Tibial artery (tissue), 4 donors: ENCODE measurements at regions not wholly inside any gene's neighbourhood (a gene's known extent, or its start where the extent isn't known, plus 50 kb on each side); places are given as distances from the start of the nearest gene placed in this dataset.

Experiments used
- DNase-seq, 2 donors: peaks; one replicate each; pipeline ENCODE4 v3.0.0-alpha.2; 2019
- H3K27ac ChIP-seq, 2 donors: fragments of 200-600 bp; sonication (generic) in 1 of 2; 1 replicate in 1 of 2; 2 replicates in 1 of 2; pipeline ENCODE4 v1.5.1; 2018 to 2019; ENCODE audit warnings: mild to moderate bottlenecking in 1 of 2
- H3K27me3 ChIP-seq, 2 donors: fragments of 200-600 bp; sonication (generic) in 1 of 2; one replicate each; pipeline versions ENCODE4 v1.5.1 to v1.6.0; 2016 to 2019
- H3K36me3 ChIP-seq, 3 donors: fragments of 200-600 bp; sonication (generic) in 2 of 3; one replicate each; pipeline ENCODE4 v1.5.1; 2016 to 2019; ENCODE audit warnings: mild to moderate bottlenecking in 2 of 3
- H3K4me1 ChIP-seq, 4 donors: fragments of 200-600 bp; sonication (generic) in 2 of 4; 1 replicate in 3 of 4; 2 replicates in 1 of 4; pipeline ENCODE4 v1.5.1; 2016 to 2019
- H3K4me3 ChIP-seq, 2 donors: fragments of 200-600 bp; sonication (generic) in 1 of 2; 1 replicate in 1 of 2; 2 replicates in 1 of 2; pipeline ENCODE4 v1.5.1; 2018 to 2019; ENCODE audit warnings: mild to moderate bottlenecking in 2 of 2
- H3K9me3 ChIP-seq, 3 donors: fragments of 200-600 bp; sonication (generic) in 1 of 3; one replicate each; pipeline ENCODE4 v1.5.1; 2016 to 2019
- intact Hi-C: fragments of 100-400 bp; cut with DNase I; formaldehyde crosslinking; loops from one replicate; pipeline ENCODE4 v1.15.0; 2023; ENCODE audit warnings: low total_unique reads
- TF ChIP-seq, protein P1 (sequence below), 2 experiments: fragments of 200-600 bp in 1 of 2; fragments of 450-650 bp in 1 of 2; IDR thresholded peaks; one replicate each; pipeline ENCODE4 v1.5.1; 2017 to 2019; ENCODE audit warnings: antibody characterized with exemption in 2 of 2, mild to moderate bottlenecking in 1 of 2, moderate library complexity in 1 of 2

DNA sequence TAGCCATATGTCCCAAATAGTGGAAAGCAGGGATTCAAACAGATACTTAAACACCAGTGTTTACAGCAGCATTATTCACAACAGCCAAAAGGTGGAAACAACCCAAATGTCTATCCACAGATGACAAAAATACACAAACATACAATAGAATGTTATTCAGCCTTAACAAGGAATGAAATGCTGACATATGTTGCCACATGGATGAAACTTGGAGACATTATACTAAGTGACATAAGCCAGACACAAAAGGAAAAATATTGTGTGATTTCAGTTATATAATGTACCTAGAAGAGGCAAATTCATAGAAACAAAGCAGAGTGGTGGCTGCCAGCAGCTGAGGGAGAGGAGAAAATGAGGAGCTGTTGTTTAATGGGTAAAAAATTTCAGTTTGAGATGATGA is 533.9 kb upstream of the FZD8 start:
- H3K27me3 ChIP-seq = no peaks in the 10 kb centered on the region
- no peaks in the 10 kb centered on the region for H3K36me3 ChIP-seq
- intact Hi-C loops = no loop called here
- H3K4me1 ChIP-seq = peaks cover 0 to 25% (median 21%) of the 10 kb centered on the region in 4 donors
- H3K27ac ChIP-seq = no peak overlapping the region
- TF ChIP-seq, protein P1, sequence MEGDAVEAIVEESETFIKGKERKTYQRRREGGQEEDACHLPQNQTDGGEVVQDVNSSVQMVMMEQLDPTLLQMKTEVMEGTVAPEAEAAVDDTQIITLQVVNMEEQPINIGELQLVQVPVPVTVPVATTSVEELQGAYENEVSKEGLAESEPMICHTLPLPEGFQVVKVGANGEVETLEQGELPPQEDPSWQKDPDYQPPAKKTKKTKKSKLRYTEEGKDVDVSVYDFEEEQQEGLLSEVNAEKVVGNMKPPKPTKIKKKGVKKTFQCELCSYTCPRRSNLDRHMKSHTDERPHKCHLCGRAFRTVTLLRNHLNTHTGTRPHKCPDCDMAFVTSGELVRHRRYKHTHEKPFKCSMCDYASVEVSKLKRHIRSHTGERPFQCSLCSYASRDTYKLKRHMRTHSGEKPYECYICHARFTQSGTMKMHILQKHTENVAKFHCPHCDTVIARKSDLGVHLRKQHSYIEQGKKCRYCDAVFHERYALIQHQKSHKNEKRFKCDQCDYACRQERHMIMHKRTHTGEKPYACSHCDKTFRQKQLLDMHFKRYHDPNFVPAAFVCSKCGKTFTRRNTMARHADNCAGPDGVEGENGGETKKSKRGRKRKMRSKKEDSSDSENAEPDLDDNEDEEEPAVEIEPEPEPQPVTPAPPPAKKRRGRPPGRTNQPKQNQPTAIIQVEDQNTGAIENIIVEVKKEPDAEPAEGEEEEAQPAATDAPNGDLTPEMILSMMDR (IDR thresholded peaks at IDR 0.05) = no peak
- no peaks in the 10 kb centered on the region for H3K9me3 ChIP-seq
- H3K4me3 ChIP-seq = no peak overlapping the region
- no peak for DNase-seq

DNA sequence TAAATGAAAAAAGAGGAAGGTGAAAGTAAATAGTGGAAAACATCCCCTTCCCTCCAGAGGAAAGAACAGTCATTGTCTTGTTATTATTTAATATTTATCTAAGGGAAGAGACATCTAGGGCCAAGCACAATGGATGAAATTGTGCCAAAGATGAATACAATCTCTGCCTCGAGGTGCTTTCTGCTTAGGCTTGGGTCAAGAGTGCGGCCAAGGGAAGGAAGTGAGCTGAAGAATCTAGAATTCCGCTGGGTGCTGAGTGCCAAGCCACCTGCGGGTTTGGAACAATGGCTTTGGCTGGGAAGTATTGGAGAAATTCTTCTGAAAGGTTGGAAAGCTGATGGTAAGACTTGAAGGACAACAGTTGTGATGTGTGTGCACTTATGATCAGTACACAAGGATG is 531.3 kb upstream of the FZD8 start:
- no peaks in the 10 kb centered on the region for H3K9me3 ChIP-seq
- peaks cover 0 to 25% (median 23%) of the 10 kb centered on the region in 4 donors for H3K4me1 ChIP-seq
- no peak overlapping the region for H3K4me3 ChIP-seq
- DNase-seq = no peak
- H3K27ac ChIP-seq = peak overlapping the region; percentile 57 to 69
- TF ChIP-seq, protein P1 (IDR thresholded peaks at IDR 0.05) = no peak
- no peaks in the 10 kb centered on the region for H3K36me3 ChIP-seq
- H3K27me3 ChIP-seq = no peaks in the 10 kb centered on the region
- intact Hi-C loops = no loop called here

- no peak for DNase-seq
- Histone ChIP-seq H3K27ac (peak overlapping the region; percentile 57 to 69), H3K4me3 (peak overlapping the region in 1 of 2 donors; percentile 13), H3K36me3 (no peaks in the 10 kb centered on the region), H3K27me3 (no peaks in the 10 kb centered on the region), H3K9me3 (no peaks in the 10 kb centered on the region), H3K4me1 (peaks cover 0 to 25% (median 23%) of the 10 kb centered on the region in 4 donors)
- intact Hi-C loops = no loop called here
- TF ChIP-seq, protein P1 (IDR thresholded peaks at IDR 0.05) = no peak
Measured at GRCh38 chr10:36171953-36172940, 530.2 kb upstream of the FZD8 start.

DNA sequence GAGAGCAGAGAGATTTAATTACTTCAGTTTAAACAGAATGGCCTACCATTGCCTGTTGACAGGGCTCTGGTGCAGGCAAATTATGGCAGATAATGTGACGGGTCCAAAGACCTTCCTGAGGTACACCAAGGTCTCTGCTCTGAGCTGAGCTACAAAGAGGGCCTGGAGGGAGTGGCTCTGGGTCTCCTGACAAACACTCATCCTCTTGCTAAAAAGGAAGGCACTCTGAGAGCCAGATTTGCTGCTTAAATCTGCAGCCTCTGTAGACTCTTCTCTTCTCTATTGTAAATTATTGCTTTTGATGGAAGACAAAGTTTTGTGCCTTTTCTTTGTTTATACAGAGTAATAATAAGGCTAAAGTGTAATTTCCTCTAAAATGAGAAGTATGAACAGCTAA is 529.5 kb upstream of the FZD8 start:
- Histone ChIP-seq H3K27ac (peak overlapping the region; percentile 57 to 69), H3K36me3 (no peaks in the 10 kb centered on the region), H3K4me3 (no peak overlapping the region), H3K9me3 (no peaks in the 10 kb centered on the region), H3K4me1 (peaks cover 0 to 25% (median 23%) of the 10 kb centered on the region in 4 donors), H3K27me3 (no peaks in the 10 kb centered on the region)
- intact Hi-C loops = no loop called here
- TF ChIP-seq, protein P1 (IDR thresholded peaks at IDR 0.05) = no peak
- no peak for DNase-seq

GRCh38 chr10:36170943-36171501 is 528.9 kb upstream of the FZD8 start:
- TF ChIP-seq, protein P1 (IDR thresholded peaks at IDR 0.05) = no peak
- DNase-seq = no peak
- intact Hi-C loops = no loop called here
- Histone ChIP-seq H3K27me3 (no peaks in the 10 kb centered on the region), H3K4me3 (no peak overlapping the region), H3K9me3 (no peaks in the 10 kb centered on the region), H3K4me1 (peaks cover 0 to 25% (median 23%) of the 10 kb centered on the region in 4 donors), H3K27ac (peak overlapping the region; percentile 57 to 69), H3K36me3 (no peaks in the 10 kb centered on the region)
